H9 (cell line): ENCODE measurements at regions not wholly inside any gene's neighbourhood (a gene's known extent, or its start where the extent isn't known, plus 50 kb on each side); places are given as distances from the start of the nearest gene placed in this dataset.

ENCODE experiments used
- DNase-seq: peaks from one replicate; pipeline ENCODE4 v3.0.0-alpha.2; 2017
- H2AFZ ChIP-seq: one replicate; pipeline ENCODE4 v1.6.1; 2013; ENCODE audit warnings: mild to moderate bottlenecking, low read length, control low read depth, moderate library complexity
- H2AK5ac ChIP-seq: 2 replicates; pipeline ENCODE4 v1.6.1; 2013; ENCODE audit warnings: low read length, control low read depth, mixed read lengths; ENCODE audit not compliant: insufficient read length
- H2BK120ac ChIP-seq: one replicate; pipeline ENCODE4 v1.6.1; 2013; ENCODE audit warnings: low read depth, mild to moderate bottlenecking, low read length, control low read depth, inconsistent platforms; ENCODE audit not compliant: poor library complexity, severe bottlenecking
- H2BK12ac ChIP-seq: 2 replicates; pipeline ENCODE4 v1.6.1; 2013; ENCODE audit warnings: low read length, control low read depth, mixed read lengths, low read depth; ENCODE audit not compliant: insufficient read length
- H2BK15ac ChIP-seq: 2 replicates; pipeline ENCODE4 v1.6.1; 2013; ENCODE audit warnings: low read depth, low read length, control low read depth
- H2BK20ac ChIP-seq: one replicate; pipeline ENCODE4 v1.6.1; 2013; ENCODE audit warnings: low read depth, mild to moderate bottlenecking, low read length, control low read depth, inconsistent platforms; ENCODE audit not compliant: poor library complexity, severe bottlenecking
- H2BK5ac ChIP-seq: 2 replicates; pipeline ENCODE4 v1.6.1; 2013; ENCODE audit warnings: low read length, control low read depth, mixed read lengths; ENCODE audit not compliant: insufficient read length
- H3K14ac ChIP-seq: 2 replicates; pipeline ENCODE4 v1.6.1; 2013; ENCODE audit warnings: low read length, control low read depth; ENCODE audit not compliant: insufficient read depth
- H3K18ac ChIP-seq: 2 replicates; pipeline ENCODE4 v1.6.1; 2013; ENCODE audit warnings: low read depth, mild to moderate bottlenecking, mixed read lengths, low read length, control low read depth; ENCODE audit not compliant: insufficient read length
- H3K23ac ChIP-seq: 2 replicates; pipeline ENCODE4 v1.6.1; 2013; ENCODE audit warnings: low read length, control low read depth, mixed read lengths, low read depth; ENCODE audit not compliant: insufficient read length
- H3K23me2 ChIP-seq: 2 replicates; pipeline ENCODE4 v1.6.1; 2013; ENCODE audit warnings: low read depth, mild to moderate bottlenecking, mixed read lengths, low read length, control low read depth; ENCODE audit not compliant: insufficient read length, poor library complexity, severe bottlenecking
- H3K27ac ChIP-seq: 2 replicates; pipeline ENCODE4 v1.5.1; 2013; ENCODE audit warnings: low read length, control low read depth, mixed read lengths, low read depth; ENCODE audit not compliant: insufficient read length
- H3K27me3 ChIP-seq: 2 replicates; pipeline ENCODE4 v1.6.1; 2013; ENCODE audit warnings: low read length, control low read depth, inconsistent platforms; ENCODE audit not compliant: insufficient read depth
- H3K4ac ChIP-seq: 2 replicates; pipeline ENCODE4 v1.6.1; 2013; ENCODE audit warnings: low read depth, mild to moderate bottlenecking, control low read depth, inconsistent platforms, low read length, moderate library complexity
- H3K4me1 ChIP-seq: 2 replicates; pipeline ENCODE4 v1.6.1; 2013; ENCODE audit warnings: low read length, control low read depth, inconsistent platforms; ENCODE audit not compliant: insufficient read depth
- H3K4me2 ChIP-seq: 2 replicates; pipeline ENCODE4 v1.6.1; 2013; ENCODE audit warnings: low read length, control low read depth, mixed read lengths; ENCODE audit not compliant: insufficient read length, insufficient read depth
- H3K56ac ChIP-seq: 2 replicates; pipeline ENCODE4 v1.6.1; 2013; ENCODE audit warnings: low read depth, mild to moderate bottlenecking, mixed read lengths, low read length, control low read depth; ENCODE audit not compliant: insufficient read length
- H3K79me1 ChIP-seq: 2 replicates; pipeline ENCODE4 v1.6.1; 2013; ENCODE audit warnings: low read depth, mild to moderate bottlenecking, moderate library complexity, low read length, control low read depth, inconsistent platforms; ENCODE audit not compliant: insufficient read depth, poor library complexity, severe bottlenecking
- H3K79me2 ChIP-seq: 2 replicates; pipeline ENCODE4 v1.6.1; 2013; ENCODE audit warnings: low read length, control low read depth, inconsistent platforms; ENCODE audit not compliant: insufficient read depth
- H3K9ac ChIP-seq: 2 replicates; pipeline ENCODE4 v1.6.1; 2013; ENCODE audit warnings: low read length, control low read depth, mixed read lengths; ENCODE audit not compliant: insufficient read length; ENCODE audit errors: extremely low read depth
- H3K9me3 ChIP-seq: one replicate; pipeline ENCODE4 v1.6.1; 2013; ENCODE audit warnings: low read depth, low read length, inconsistent platforms; ENCODE audit not compliant: control insufficient read depth
- H3T11ph ChIP-seq: one replicate; pipeline ENCODE4 v1.6.1; 2013; ENCODE audit warnings: mild to moderate bottlenecking, low read length, control low read depth, inconsistent platforms
- H4K20me1 ChIP-seq: one replicate; pipeline ENCODE4 v1.6.1; 2013; ENCODE audit not compliant: control insufficient read depth, insufficient read length, insufficient read depth
- H4K5ac ChIP-seq: 2 replicates; pipeline ENCODE4 v1.6.1; 2013; ENCODE audit warnings: low read depth, mild to moderate bottlenecking, mixed read lengths, low read length, control low read depth; ENCODE audit not compliant: insufficient read length
- H4K8ac ChIP-seq: replicated peaks from 2 replicates; pipeline ENCODE4 v1.6.1; 2013; ENCODE audit warnings: low read length, control low read depth, mixed read lengths, low read depth; ENCODE audit not compliant: insufficient read length
- H4K91ac ChIP-seq: 2 replicates; pipeline ENCODE4 v1.6.1; 2013; ENCODE audit warnings: low read depth, mild to moderate bottlenecking, moderate library complexity, mixed read lengths, low read length, control low read depth; ENCODE audit not compliant: insufficient read length
- H3K27ac Mint-ChIP-seq, 3 experiments: 2 replicates in 2 of 3; 3 replicates in 1 of 3; pipeline ENCODE4 v1.8.0; 2020 to 2021; ENCODE audit warnings: mixed read lengths in 3 of 3, mild to moderate bottlenecking in 1 of 3, moderate library complexity in 1 of 3
- H3K27me3 Mint-ChIP-seq: 2 replicates; pipeline ENCODE4 v1.8.0; 2021; ENCODE audit warnings: low read depth, mild to moderate bottlenecking, moderate library complexity, mixed read lengths
- H3K36me3 Mint-ChIP-seq, 3 experiments: 2 replicates in 2 of 3; 3 replicates in 1 of 3; pipeline ENCODE4 v1.8.0; 2020 to 2021; ENCODE audit warnings: low read depth in 3 of 3, mixed read lengths in 3 of 3; ENCODE audit not compliant: insufficient read depth in 1 of 3
- H3K4me1 Mint-ChIP-seq, 2 experiments: 2 replicates each; pipeline ENCODE4 v1.8.0; 2020; ENCODE audit warnings: mixed read lengths in 2 of 2
- H3K4me3 Mint-ChIP-seq, 2 experiments: 2 replicates in 1 of 2; 3 replicates in 1 of 2; pipeline ENCODE4 v1.8.0; 2020 to 2021; ENCODE audit warnings: mild to moderate bottlenecking in 2 of 2, mixed read lengths in 2 of 2, moderate library complexity in 1 of 2
- H3K9me3 Mint-ChIP-seq, 2 experiments: 2 replicates in 1 of 2; 3 replicates in 1 of 2; pipeline ENCODE4 v1.8.0; 2020; ENCODE audit warnings: mild to moderate bottlenecking in 2 of 2, mixed read lengths in 2 of 2, moderate library complexity in 1 of 2
- CTCF ChIP-seq: fragments of 200-600 bp; sonication (generic); conservative IDR thresholded peaks from 3 replicates; pipeline ENCODE4 v1.8.0; 2021; ENCODE audit warnings: antibody characterized with exemption, mild to moderate bottlenecking
- WGBS: extraction: QIAGEN DNeasy Blood & Tissue Kit; methylation state at CpG from one replicate; pipeline ENCODE4 v1.1.7; 2013; ENCODE audit warnings: missing lambda C conversion rate, low lambda C conversion rate, mixed read lengths; ENCODE audit not compliant: insufficient read length; ENCODE audit errors: extremely low coverage; 5-methylcytosine and 5-hydroxymethylcytosine counted together

GRCh38 chr2:58917596-58917995, 676.5 kb upstream of the FANCL start:
- Histone ChIP-seq H3K9ac (no peak overlapping the region), H4K5ac (no peak overlapping the region), H3K14ac (no peak overlapping the region), H3K9me3 (no peaks in the 10 kb centered on the region), H2BK5ac (no peak overlapping the region), H2AFZ (no peak overlapping the region), H2BK12ac (no peak overlapping the region), H4K20me1 (no peaks in the 10 kb centered on the region), H3K4me2 (no peak overlapping the region), H3K23me2 (no peaks in the 10 kb centered on the region), H3K4ac (no peak overlapping the region), H3K18ac (no peak overlapping the region), H4K8ac (no peak overlapping the region), H4K91ac (no peak overlapping the region), H3K27me3 (no peaks in the 10 kb centered on the region), H3K79me2 (no peaks in the 10 kb centered on the region), H3K23ac (no peak overlapping the region), H3K79me1 (no peaks in the 10 kb centered on the region), H2BK15ac (no peak overlapping the region), H2AK5ac (no peak overlapping the region), H2BK20ac (no peak overlapping the region), H3K56ac (no peak overlapping the region), H2BK120ac (no peak overlapping the region), H3K27ac (no peak overlapping the region), H3T11ph (no peak overlapping the region), H3K4me1 (peaks cover 10% of the 10 kb centered on the region; the same call in 1 of the 2 replicates)
- no peak for DNase-seq
- no peak overlapping the region for H3K4me3 Mint-ChIP-seq
- H3K27ac Mint-ChIP-seq, result no peak overlapping the region
- WGBS, result no CpG with 5 or more reads among the region's 6 CpGs
- H3K36me3 Mint-ChIP-seq, result no peaks in the 10 kb centered on the region
- peaks cover 16 to 24% of the 10 kb centered on the region in 2 experiments for H3K4me1 Mint-ChIP-seq
- no peaks in the 10 kb centered on the region for H3K9me3 Mint-ChIP-seq
- no peaks in the 10 kb centered on the region for H3K27me3 Mint-ChIP-seq
- TF ChIP-seq CTCF, result no peak
